ENCODE measurements at regions not wholly inside any gene's neighbourhood (a gene's known extent, or its start where the extent isn't known, plus 50 kb on each side); places are given as distances from the start of the nearest gene placed in this dataset.

- intact Hi-C loops (cut with micrococcal nuclease; ENCODE audit: unreplicated experiment) (no loop called here), in situ Hi-C loops (cut with HindIII; ENCODE audit: extremely low pct_ligation_motif_present, low pct_unique_long_range_greater_than_20kb) (no loop called here)
- DNase-seq (ENCODE audit: low spot score) (no peak), ATAC-seq (no peak), FAIRE-seq (no peak)
- Histone ChIP-seq H3K36me3 (replicated peaks in 1 of 2; ENCODE audit: control insufficient read depth in 1 of 2, insufficient read depth in 2 of 2, low read length in 2 of 2) (no peaks in the 10 kb centered on the region), H3K4me1 (ENCODE audit: insufficient read depth, low read length) (no peaks in the 10 kb centered on the region), H3K27me3 (ENCODE audit: control insufficient read depth in 1 of 2, insufficient read depth in 2 of 2, low read length in 2 of 2) (no peaks in the 10 kb centered on the region), H3K27ac (ENCODE audit: extremely low read length, insufficient read depth, low read length) (no peak overlapping the region), H3K79me2 (ENCODE audit: insufficient read depth, low read length) (no peaks in the 10 kb centered on the region), H3K4me3 (replicated peaks in 1 of 3; ENCODE audit: insufficient read depth in 1 of 3, low read depth in 2 of 3, low read length in 3 of 3) (no peak overlapping the region), H4K20me1 (ENCODE audit: insufficient read depth, low read length) (no peaks in the 10 kb centered on the region), H3K9ac (ENCODE audit: insufficient read depth, low read depth, low read length) (no peak overlapping the region), H2AFZ (ENCODE audit: low read length) (no peak overlapping the region), H3K4me2 (ENCODE audit: low read depth, low read length) (no peak overlapping the region), H3K9me3 (ENCODE audit: low read length) (no peaks in the 10 kb centered on the region)
- TF ChIP-seq PRDM15 (CRISPR knock-in tag; IDR thresholded peaks at IDR 0.05) (no peak), ATF7 (IDR thresholded peaks at IDR 0.05) (0 out of 2 replicates have a peak, but pooled peaks have one; percentile 22), ATF7 (CRISPR knock-in tag; IDR thresholded peaks at IDR 0.05) (no peak), CREB1 (IDR thresholded peaks at IDR 0.05) (peak; percentile 73), CREB1 (CRISPR knock-in tag; IDR thresholded peaks at IDR 0.05) (no peak)
- no TSS peak for BruUV-seq (replicated peaks)
- WGBS (ENCODE audit: low lambda C conversion rate), result 0% methylated on average over 1 of the region's 2 CpGs
- CTCF ChIA-PET (ENCODE audit: low intra/inter-chr PET ratio, low total read pairs), result no interaction called here
- POLR2A ChIA-PET, result no interaction called here
Measured at GRCh38 chrX:80206647-80207046, 192.1 kb downstream of the TBX22 start.

- H3K4me1 ChIP-seq (ENCODE audit: insufficient read depth, low read length), result no peaks in the 10 kb centered on the region
- no peaks in the 10 kb centered on the region for H3K36me3 ChIP-seq (replicated peaks in 1 of 2; ENCODE audit: control insufficient read depth in 1 of 2, insufficient read depth in 2 of 2, low read length in 2 of 2)
- no peaks in the 10 kb centered on the region for H3K9me3 ChIP-seq (ENCODE audit: low read length)
- POLR2A ChIA-PET, result no interaction called here
- CTCF ChIA-PET (ENCODE audit: low intra/inter-chr PET ratio, low total read pairs), result no interaction called here
- H2AFZ ChIP-seq (ENCODE audit: low read length), result no peak overlapping the region
- BruUV-seq (replicated peaks), result no TSS peak
- intact Hi-C loops (cut with micrococcal nuclease; ENCODE audit: unreplicated experiment), result no loop called here
- no peak for ATAC-seq
- FAIRE-seq, result no peak
- in situ Hi-C loops (cut with HindIII; ENCODE audit: extremely low pct_ligation_motif_present, low pct_unique_long_range_greater_than_20kb), result no loop called here
- H3K4me2 ChIP-seq (ENCODE audit: low read depth, low read length), result no peak overlapping the region
- no peak for DNase-seq (ENCODE audit: low spot score)
- no peaks in the 10 kb centered on the region for H4K20me1 ChIP-seq (ENCODE audit: insufficient read depth, low read length)
- H3K9ac ChIP-seq (ENCODE audit: insufficient read depth, low read depth, low read length), result no peak overlapping the region
- no peaks in the 10 kb centered on the region for H3K27me3 ChIP-seq (ENCODE audit: control insufficient read depth in 1 of 2, insufficient read depth in 2 of 2, low read length in 2 of 2)
- no peak overlapping the region for H3K27ac ChIP-seq (ENCODE audit: extremely low read length, insufficient read depth, low read length)
- no peaks in the 10 kb centered on the region for H3K79me2 ChIP-seq (ENCODE audit: insufficient read depth, low read length)
- H3K4me3 ChIP-seq (replicated peaks in 1 of 3; ENCODE audit: insufficient read depth in 1 of 3, low read depth in 2 of 3, low read length in 3 of 3), result no peak overlapping the region
- no CpG with 5 or more reads among the region's 6 CpGs for WGBS (ENCODE audit: low lambda C conversion rate)
- TF ChIP-seq ZSCAN29 (CRISPR knock-in tag; conservative IDR thresholded peaks at IDR 0.05), result no peak
- TF ChIP-seq RARG (CRISPR knock-in tag; IDR thresholded peaks at IDR 0.05; ENCODE audit: low read depth), result no peak
- TF ChIP-seq NCOA1 (CRISPR knock-in tag; IDR thresholded peaks at IDR 0.05), result no peak
- no peak for TF ChIP-seq ZNF790 (CRISPR knock-in tag; IDR thresholded peaks at IDR 0.05; ENCODE audit: borderline replicate concordance)
- TF ChIP-seq ZMYM2 (CRISPR knock-in tag; IDR thresholded peaks at IDR 0.05), result no peak
Measured at GRCh38 chrX:80207327-80207726, 192.8 kb downstream of the TBX22 start.
